Endothelial cell of umbilical vein (primary cell): ENCODE measurements at regions not wholly inside any gene's neighbourhood (a gene's known extent, or its start where the extent isn't known, plus 50 kb on each side); places are given as distances from the start of the nearest gene placed in this dataset.

Source experiments
- BruUV-seq: library from RNA; stranded (reverse); fragments of 400-500 nt; replicated peaks from 2 replicates; lab custom pipeline; 2021; lab: Mats Ljungman, UMichigan
- CTCF ChIA-PET: fragments of 300-600, 350-600 bp; sonication (Branson Sonifier 250); formaldehyde crosslinking; loops from one replicate; lab custom pipeline; 2021; ENCODE audit warnings: antibody characterized with exemption, inconsistent platforms; lab: Charles Lee
- POLR2A ChIA-PET: fragments of 300-600, 350-600 bp; sonication (Branson Sonifier 250); formaldehyde crosslinking; loops from one replicate; lab custom pipeline; 2021; ENCODE audit warnings: antibody characterized with exemption, inconsistent platforms; lab: Charles Lee
- DNase-seq: peaks from one replicate; pipeline ENCODE4 v3.0.0-alpha.2; 2011; ENCODE audit warnings: low read depth, low spot score
- FAIRE-seq: peaks from 2 replicates; lab custom pipeline; 2011; peaks lifted over from hg19 to GRCh38; lab: Jason Lieb, UNC
- H2AFZ ChIP-seq: 2 replicates; pipeline ENCODE4 v1.6.0; 2012; ENCODE audit warnings: low read depth, low read length, control low read depth, inconsistent platforms
- H3K27ac ChIP-seq: 2 replicates; pipeline ENCODE4 v1.5.1; 2011; ENCODE audit warnings: low read depth, mild to moderate bottlenecking, control low read depth, low read length, moderate library complexity; ENCODE audit not compliant: insufficient read depth
- H3K27me3 ChIP-seq, 2 experiments: 2 replicates each; pipeline versions ENCODE4 v1.6.0 to v1.6.1; 2011; ENCODE audit warnings: low read length in 2 of 2, mixed read lengths in 1 of 2; ENCODE audit not compliant: control insufficient read depth in 2 of 2, insufficient read depth in 2 of 2
- H3K36me3 ChIP-seq, 2 experiments: 2 replicates in 1 of 2; 3 replicates in 1 of 2; pipeline ENCODE4 v1.5.1; 2011; ENCODE audit warnings: low read length in 2 of 2, mild to moderate bottlenecking in 1 of 2, moderate library complexity in 1 of 2; ENCODE audit not compliant: control insufficient read depth in 2 of 2, insufficient read depth in 2 of 2; ENCODE audit errors: extremely low read depth in 1 of 2
- H3K4me1 ChIP-seq: 3 replicates; pipeline ENCODE4 v1.5.1; 2011; ENCODE audit warnings: mild to moderate bottlenecking, low read length; ENCODE audit not compliant: control insufficient read depth, insufficient read depth; ENCODE audit errors: extremely low read depth
- H3K4me2 ChIP-seq: 2 replicates; pipeline ENCODE4 v1.6.1; 2011; ENCODE audit warnings: low read length, control low read depth, mixed read lengths; ENCODE audit not compliant: insufficient read depth
- H3K4me3 ChIP-seq, 3 experiments: fragments of 200-600 bp in 1 of 3; sonication (generic), shearing (Covaris generic) in 1 of 3; replicated peaks in 1 of 3; 2 replicates each; pipeline ENCODE4 v1.5.1; 2011 to 2016; ENCODE audit warnings: control low read depth in 3 of 3, low read length in 3 of 3, mild to moderate bottlenecking in 2 of 3, inconsistent platforms in 1 of 3, low read depth in 1 of 3, moderate library complexity in 1 of 3; ENCODE audit not compliant: insufficient read depth in 1 of 3
- H3K79me2 ChIP-seq: 2 replicates; pipeline ENCODE4 v1.6.0; 2012; ENCODE audit warnings: low read length, inconsistent platforms; ENCODE audit not compliant: control insufficient read depth, insufficient read depth
- H3K9ac ChIP-seq: replicated peaks from 2 replicates; pipeline ENCODE3; 2011; ENCODE audit warnings: low read length, control low read depth; ENCODE audit not compliant: insufficient read depth; ENCODE audit errors: extremely low read depth
- H3K9me1 ChIP-seq: replicated peaks from 3 replicates; pipeline ENCODE4 v1.6.0; 2011; ENCODE audit warnings: mild to moderate bottlenecking, low read length; ENCODE audit not compliant: control insufficient read depth, insufficient read depth; ENCODE audit errors: extremely low read depth
- H3K9me3 ChIP-seq: replicated peaks from 2 replicates; pipeline ENCODE4 v1.5.1; 2012; ENCODE audit warnings: low read length, inconsistent platforms; ENCODE audit not compliant: control insufficient read depth, insufficient read depth
- H4K20me1 ChIP-seq: replicated peaks from 2 replicates; pipeline ENCODE3; 2011; ENCODE audit warnings: mild to moderate bottlenecking, low read length; ENCODE audit not compliant: control insufficient read depth, insufficient read depth; ENCODE audit errors: extremely low read depth
- CTCF ChIP-seq, 2 donors: IDR thresholded peaks; 1 replicate in 1 of 2; 2 replicates in 1 of 2; pipeline ENCODE4 v1.5.1; 2011; ENCODE audit warnings: low read length in 2 of 2, mild to moderate bottlenecking in 2 of 2, moderate library complexity in 2 of 2, control low read depth in 1 of 2, inconsistent platforms in 1 of 2, low read depth in 1 of 2; ENCODE audit not compliant: insufficient read depth in 1 of 2; ENCODE audit errors: extremely low read depth in 1 of 2
- EZH2 ChIP-seq: IDR thresholded peaks from 2 replicates; pipeline ENCODE4 v1.6.1; 2012; ENCODE audit warnings: borderline replicate concordance, low read depth, mild to moderate bottlenecking, moderate library complexity, low read length, inconsistent platforms; ENCODE audit not compliant: severe bottlenecking
- FOS ChIP-seq: IDR thresholded peaks from 2 replicates; pipeline ENCODE4 v1.6.1; 2011; ENCODE audit warnings: mild to moderate bottlenecking, low read length, moderate library complexity, borderline replicate concordance; ENCODE audit not compliant: insufficient read depth
- GATA2 ChIP-seq: IDR thresholded peaks from 2 replicates; pipeline ENCODE4 v1.7.0; 2011; ENCODE audit warnings: low read depth, mild to moderate bottlenecking, moderate library complexity, mixed read lengths, low read length; ENCODE audit not compliant: insufficient read length, insufficient read depth
- JUN ChIP-seq: IDR thresholded peaks from 2 replicates; pipeline ENCODE4 v1.6.1; 2011; ENCODE audit warnings: borderline replicate concordance, low read depth; ENCODE audit not compliant: insufficient read length, insufficient read depth
- MAX ChIP-seq: IDR thresholded peaks from 2 replicates; pipeline ENCODE4 v1.6.1; 2011; ENCODE audit not compliant: insufficient read depth, insufficient read length
- MYC ChIP-seq: IDR thresholded peaks from one replicate; pipeline ENCODE4 v1.6.1; 2011; ENCODE audit warnings: mild to moderate bottlenecking, low read depth, low read length
- POLR2A ChIP-seq: IDR thresholded peaks from 2 replicates; pipeline ENCODE4 v1.6.1; 2012; ENCODE audit warnings: low read depth, mild to moderate bottlenecking, control low read depth, low read length
- POLR2AphosphoS5 ChIP-seq: IDR thresholded peaks from 2 replicates; pipeline ENCODE4 v1.6.1; 2012; ENCODE audit warnings: low read depth, mild to moderate bottlenecking, control low read depth, low read length, moderate library complexity; ENCODE audit not compliant: insufficient read depth
- dilution Hi-C: fragments of 300-500 bp; cut with MboI; formaldehyde crosslinking; loops from one replicate; pipeline ENCODE4 v1.15.0; 2019; ENCODE audit warnings: low sequenced_read_pairs; ENCODE audit not compliant: extremely low pct_ligation_motif_present
- intact Hi-C: fragments of 100-400 bp; cut with micrococcal nuclease; formaldehyde crosslinking; loops from one replicate; pipeline ENCODE4 v1.10.0; 2022

- no peak for TF ChIP-seq CTCF (IDR thresholded peaks at IDR 0.05; ENCODE audit: extremely low read depth in 1 of 2, insufficient read depth in 1 of 2, low read depth in 1 of 2, low read length in 2 of 2)
- no peak for TF ChIP-seq POLR2A
- TF ChIP-seq FOS = no peak
- no peak for TF ChIP-seq EZH2
- no peak for TF ChIP-seq MAX
- TF ChIP-seq JUN = no peak
- no peak for TF ChIP-seq MYC
- no peak for TF ChIP-seq POLR2AphosphoS5
- TF ChIP-seq GATA2 = no peak
- Histone ChIP-seq H3K9ac (no peak overlapping the region), H3K4me2 (no peak overlapping the region), H3K27me3 (no peaks in the 10 kb centered on the region), H3K79me2 (no peaks in the 10 kb centered on the region), H3K9me3 (peaks cover 4% of the 10 kb centered on the region), H3K36me3 (no peaks in the 10 kb centered on the region), H3K9me1 (no peaks in the 10 kb centered on the region), H2AFZ (no peak overlapping the region), H3K27ac (no peak overlapping the region), H4K20me1 (no peaks in the 10 kb centered on the region), H3K4me3 (no peak overlapping the region), H3K4me1 (no peaks in the 10 kb centered on the region)
- CTCF ChIA-PET = no interaction called here
- no peak for FAIRE-seq
- intact Hi-C loops = no loop called here
- DNase-seq = no peak
- BruUV-seq = no TSS peak
- dilution Hi-C loops = no loop called here
- POLR2A ChIA-PET = no interaction called here
These were observed 327.7 kb downstream of the RMST start for GRCh38 chr12:97790281-97790680.
